ENCODE measurements at regions not wholly inside any gene's neighbourhood (a gene's known extent, or its start where the extent isn't known, plus 50 kb on each side); places are given as distances from the start of the nearest gene placed in this dataset.

DNA sequence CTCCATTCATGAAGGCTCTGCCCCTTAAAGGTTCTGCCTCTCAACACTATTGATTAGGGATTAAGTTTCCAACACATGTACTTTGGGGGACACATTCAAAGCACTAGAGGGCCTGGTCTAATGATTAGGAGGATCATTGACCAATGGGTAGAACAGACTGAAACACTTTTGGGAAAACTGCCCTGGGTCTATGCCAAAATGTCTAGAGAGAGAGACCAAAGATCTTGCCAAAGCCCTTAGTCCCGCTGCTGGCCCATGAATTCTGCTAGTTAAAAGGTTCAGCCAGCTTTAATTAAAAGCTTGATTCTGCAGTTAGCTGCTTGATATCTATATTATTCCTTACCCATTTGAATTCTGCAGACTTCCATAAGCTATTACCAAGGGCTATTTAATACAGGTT is 613.2 kb downstream of the SLC4A3 start:
- TF ChIP-seq EP300 (IDR thresholded peaks at IDR 0.05) (no peak), POLR2A (IDR thresholded peaks at IDR 0.05) (no peak)
- TF ChIP-seq, protein P1, sequence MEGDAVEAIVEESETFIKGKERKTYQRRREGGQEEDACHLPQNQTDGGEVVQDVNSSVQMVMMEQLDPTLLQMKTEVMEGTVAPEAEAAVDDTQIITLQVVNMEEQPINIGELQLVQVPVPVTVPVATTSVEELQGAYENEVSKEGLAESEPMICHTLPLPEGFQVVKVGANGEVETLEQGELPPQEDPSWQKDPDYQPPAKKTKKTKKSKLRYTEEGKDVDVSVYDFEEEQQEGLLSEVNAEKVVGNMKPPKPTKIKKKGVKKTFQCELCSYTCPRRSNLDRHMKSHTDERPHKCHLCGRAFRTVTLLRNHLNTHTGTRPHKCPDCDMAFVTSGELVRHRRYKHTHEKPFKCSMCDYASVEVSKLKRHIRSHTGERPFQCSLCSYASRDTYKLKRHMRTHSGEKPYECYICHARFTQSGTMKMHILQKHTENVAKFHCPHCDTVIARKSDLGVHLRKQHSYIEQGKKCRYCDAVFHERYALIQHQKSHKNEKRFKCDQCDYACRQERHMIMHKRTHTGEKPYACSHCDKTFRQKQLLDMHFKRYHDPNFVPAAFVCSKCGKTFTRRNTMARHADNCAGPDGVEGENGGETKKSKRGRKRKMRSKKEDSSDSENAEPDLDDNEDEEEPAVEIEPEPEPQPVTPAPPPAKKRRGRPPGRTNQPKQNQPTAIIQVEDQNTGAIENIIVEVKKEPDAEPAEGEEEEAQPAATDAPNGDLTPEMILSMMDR (IDR thresholded peaks at IDR 0.05) = no peak
